ENCODE measurements at regions not wholly inside any gene's neighbourhood (a gene's known extent, or its start where the extent isn't known, plus 50 kb on each side); places are given as distances from the start of the nearest gene placed in this dataset.

GRCh38 chr1:234836045-234836681 is 226.2 kb upstream of the IRF2BP2 start:
- no peak for TF ChIP-seq CTCF (IDR thresholded peaks at IDR 0.05)
- no peak for TF ChIP-seq POLR2A (IDR thresholded peaks at IDR 0.05)
